WTC11 (cell line): ENCODE measurements at regions not wholly inside any gene's neighbourhood (a gene's known extent, or its start where the extent isn't known, plus 50 kb on each side); places are given as distances from the start of the nearest gene placed in this dataset.

Experiments used
- ETV6 ChIP-seq: sonication (generic); formaldehyde crosslinking; IDR thresholded peaks from 2 replicates; pipeline ENCODE4 v1.8.1; 2022; ENCODE audit warnings: mild to moderate bottlenecking, missing genetic modification reagents
- TF ChIP-seq, protein P1 (sequence below): fragments of 250-450 bp; sonication (Bioruptor Pico); IDR thresholded peaks from 2 replicates; pipeline ENCODE4 v2.1.2; 2022; ENCODE audit warnings: mild to moderate bottlenecking, moderate library complexity
- TF ChIP-seq, protein P2 (sequence below): sonication (generic); formaldehyde crosslinking; IDR thresholded peaks from 2 replicates; pipeline ENCODE4 v1.8.1; 2022; ENCODE audit warnings: mild to moderate bottlenecking, moderate library complexity, missing genetic modification reagents

DNA sequence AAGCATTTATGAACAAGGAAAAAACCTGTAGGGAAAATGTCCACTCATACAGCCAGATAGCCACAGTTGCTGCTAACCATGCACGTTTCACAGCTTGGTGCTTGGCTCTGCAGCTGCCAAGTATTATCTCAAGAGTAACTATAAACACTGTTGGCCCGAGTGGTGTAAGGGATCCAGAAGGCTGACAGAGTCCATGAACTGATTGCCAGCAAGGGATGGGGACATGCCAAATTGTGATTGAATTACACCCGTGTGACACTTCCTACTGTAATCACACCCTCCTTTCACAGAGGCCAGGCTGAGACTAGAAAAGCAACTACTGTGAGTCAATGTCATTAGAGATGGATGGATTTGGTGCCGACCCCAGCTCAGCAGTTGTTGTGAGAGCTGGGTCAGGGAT, 223.9 kb upstream of the ANKRD50 start:
- no peak for TF ChIP-seq ETV6
- TF ChIP-seq, protein P1, sequence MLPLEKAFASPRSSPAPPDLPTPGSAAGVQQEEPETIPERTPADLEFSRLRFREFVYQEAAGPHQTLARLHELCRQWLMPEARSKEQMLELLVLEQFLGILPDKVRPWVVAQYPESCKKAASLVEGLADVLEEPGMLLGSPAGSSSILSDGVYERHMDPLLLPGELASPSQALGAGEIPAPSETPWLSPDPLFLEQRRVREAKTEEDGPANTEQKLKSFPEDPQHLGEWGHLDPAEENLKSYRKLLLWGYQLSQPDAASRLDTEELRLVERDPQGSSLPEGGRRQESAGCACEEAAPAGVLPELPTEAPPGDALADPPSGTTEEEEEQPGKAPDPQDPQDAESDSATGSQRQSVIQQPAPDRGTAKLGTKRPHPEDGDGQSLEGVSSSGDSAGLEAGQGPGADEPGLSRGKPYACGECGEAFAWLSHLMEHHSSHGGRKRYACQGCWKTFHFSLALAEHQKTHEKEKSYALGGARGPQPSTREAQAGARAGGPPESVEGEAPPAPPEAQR (CRISPR knock-in tag): no peak
- TF ChIP-seq, protein P2, sequence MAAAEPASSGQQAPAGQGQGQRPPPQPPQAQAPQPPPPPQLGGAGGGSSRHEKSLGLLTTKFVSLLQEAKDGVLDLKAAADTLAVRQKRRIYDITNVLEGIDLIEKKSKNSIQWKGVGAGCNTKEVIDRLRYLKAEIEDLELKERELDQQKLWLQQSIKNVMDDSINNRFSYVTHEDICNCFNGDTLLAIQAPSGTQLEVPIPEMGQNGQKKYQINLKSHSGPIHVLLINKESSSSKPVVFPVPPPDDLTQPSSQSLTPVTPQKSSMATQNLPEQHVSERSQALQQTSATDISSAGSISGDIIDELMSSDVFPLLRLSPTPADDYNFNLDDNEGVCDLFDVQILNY (CRISPR knock-in tag): no peak
